ENCODE measurements at regions not wholly inside any gene's neighbourhood (a gene's known extent, or its start where the extent isn't known, plus 50 kb on each side); places are given as distances from the start of the nearest gene placed in this dataset.
"Not testable (repeated sequence)": the region's sequence is repeated elsewhere in the genome, so short reads cannot be mapped to it uniquely, and the experiment has no call there.

- H3K14ac ChIP-seq (ENCODE audit: low read length): no peak overlapping the region
- no peak overlapping the region for H3K23ac ChIP-seq (ENCODE audit: low read depth, low read length, poor library complexity)
- H2AK5ac ChIP-seq (ENCODE audit: low read depth, low read length): no peak overlapping the region
- H3K9me3 ChIP-seq (replicated peaks in 1 of 2; ENCODE audit: control insufficient read depth in 2 of 2, insufficient read depth in 1 of 2, low read depth in 1 of 2, low read length in 2 of 2): no peaks in the 10 kb centered on the region
- H4K8ac ChIP-seq (ENCODE audit: low read depth, low read length): no peak overlapping the region
- H3K4ac ChIP-seq (ENCODE audit: low read length): no peak overlapping the region
- no peak overlapping the region for H2AFZ ChIP-seq (ENCODE audit: low read length)
- H3K27me3 ChIP-seq (ENCODE audit: control insufficient read depth in 3 of 3, insufficient read depth in 3 of 3, low read depth in 1 of 3, low read length in 3 of 3): peaks cover 0 to 9% (median 0%) of the 10 kb centered on the region in 3 experiments
- no peak overlapping the region for H3K9ac ChIP-seq (ENCODE audit: low read depth, low read length, poor library complexity)
- H3K4me2 ChIP-seq (ENCODE audit: insufficient read depth, low read length, poor library complexity, severe bottlenecking): no peak overlapping the region
- H2BK15ac ChIP-seq (ENCODE audit: low read length): no peak overlapping the region
- no peak overlapping the region for H2BK5ac ChIP-seq (ENCODE audit: low read length)
- H3K27ac ChIP-seq (replicated peaks; ENCODE audit: low read length): no peak overlapping the region
- H2BK120ac ChIP-seq (ENCODE audit: low read depth, low read length): no peak overlapping the region
- no peak overlapping the region for H4K91ac ChIP-seq (ENCODE audit: low read depth, low read length, poor library complexity)
- no CpG with 5 or more reads among the region's 1 CpG for WGBS, 2 donors (ENCODE audit: extremely low coverage in 2 of 2, insufficient read length in 2 of 2, insufficient replicate concordance in 1 of 2)
- H3K36me3 ChIP-seq (replicated peaks in 1 of 2; ENCODE audit: control insufficient read depth in 2 of 2, insufficient read depth in 2 of 2, low read length in 2 of 2): no peaks in the 10 kb centered on the region
- no peak overlapping the region for H2BK12ac ChIP-seq (ENCODE audit: low read length)
- H3K4me1 ChIP-seq (ENCODE audit: control insufficient read depth in 2 of 2, insufficient read depth in 1 of 2, low read depth in 1 of 2, low read length in 2 of 2): peaks cover 0 to 5% of the 10 kb centered on the region in 2 donors
- no peak overlapping the region for H3K4me3 ChIP-seq (ENCODE audit: low read length in 2 of 2)
- no peak overlapping the region for H3K18ac ChIP-seq (ENCODE audit: low read length)
- H3K79me1 ChIP-seq (ENCODE audit: low read depth, low read length): no peaks in the 10 kb centered on the region
- no peak for DNase-seq (ENCODE audit: low spot score)
These were observed 504.9 kb upstream of the DPH6 start for GRCh38 chr15:36050899-36051298.

- H3K4me3 ChIP-seq (ENCODE audit: low read length in 2 of 2); H3K36me3 ChIP-seq (replicated peaks in 1 of 2; ENCODE audit: control insufficient read depth in 2 of 2, insufficient read depth in 2 of 2, low read length in 2 of 2); H2BK120ac ChIP-seq (ENCODE audit: low read depth, low read length); H3K18ac ChIP-seq (ENCODE audit: low read length); H2BK12ac ChIP-seq (ENCODE audit: low read length); H3K79me1 ChIP-seq (ENCODE audit: low read depth, low read length); H3K9ac ChIP-seq (ENCODE audit: low read depth, low read length, poor library complexity); H3K14ac ChIP-seq (ENCODE audit: low read length); H2AFZ ChIP-seq (ENCODE audit: low read length); H4K8ac ChIP-seq (ENCODE audit: low read depth, low read length); H2AK5ac ChIP-seq (ENCODE audit: low read depth, low read length); H3K9me3 ChIP-seq (replicated peaks in 1 of 2; ENCODE audit: control insufficient read depth in 2 of 2, insufficient read depth in 1 of 2, low read depth in 1 of 2, low read length in 2 of 2); H2BK5ac ChIP-seq (ENCODE audit: low read length); H3K4me1 ChIP-seq (ENCODE audit: control insufficient read depth in 2 of 2, insufficient read depth in 1 of 2, low read depth in 1 of 2, low read length in 2 of 2); H3K23ac ChIP-seq (ENCODE audit: low read depth, low read length, poor library complexity); H2BK15ac ChIP-seq (ENCODE audit: low read length); H3K4me2 ChIP-seq (ENCODE audit: insufficient read depth, low read length, poor library complexity, severe bottlenecking); DNase-seq (ENCODE audit: low spot score); H3K27ac ChIP-seq (replicated peaks; ENCODE audit: low read length); H4K91ac ChIP-seq (ENCODE audit: low read depth, low read length, poor library complexity); H3K27me3 ChIP-seq (ENCODE audit: control insufficient read depth in 3 of 3, insufficient read depth in 3 of 3, low read depth in 1 of 3, low read length in 3 of 3); H3K4ac ChIP-seq (ENCODE audit: low read length): not testable (repeated sequence)
- WGBS, 2 donors (ENCODE audit: extremely low coverage in 2 of 2, insufficient read length in 2 of 2, insufficient replicate concordance in 1 of 2): no CpG with 5 or more reads among the region's 1 CpG
These were observed 506.7 kb upstream of the DPH6 start for GRCh38 chr15:36052641-36053040.

GRCh38 chr15:36053746-36054145 is 507.8 kb upstream of the DPH6 start:
- H2BK12ac ChIP-seq (ENCODE audit: low read length): no peak overlapping the region
- no peak overlapping the region for H2BK120ac ChIP-seq (ENCODE audit: low read depth, low read length)
- no peak overlapping the region for H3K18ac ChIP-seq (ENCODE audit: low read length)
- H3K27me3 ChIP-seq (ENCODE audit: control insufficient read depth in 3 of 3, insufficient read depth in 3 of 3, low read depth in 1 of 3, low read length in 3 of 3): peaks cover 0 to 9% (median 0%) of the 10 kb centered on the region in 3 experiments
- no peak overlapping the region for H3K23ac ChIP-seq (ENCODE audit: low read depth, low read length, poor library complexity)
- no peak for DNase-seq (ENCODE audit: low spot score)
- H4K91ac ChIP-seq (ENCODE audit: low read depth, low read length, poor library complexity): no peak overlapping the region
- no peaks in the 10 kb centered on the region for H3K9me3 ChIP-seq (replicated peaks in 1 of 2; ENCODE audit: control insufficient read depth in 2 of 2, insufficient read depth in 1 of 2, low read depth in 1 of 2, low read length in 2 of 2)
- no peak overlapping the region for H2AK5ac ChIP-seq (ENCODE audit: low read depth, low read length)
- H3K79me1 ChIP-seq (ENCODE audit: low read depth, low read length): no peaks in the 10 kb centered on the region
- no peak overlapping the region for H2BK15ac ChIP-seq (ENCODE audit: low read length)
- no peak overlapping the region for H3K27ac ChIP-seq (replicated peaks; ENCODE audit: low read length)
- no peak overlapping the region for H2BK5ac ChIP-seq (ENCODE audit: low read length)
- H3K14ac ChIP-seq (ENCODE audit: low read length): no peak overlapping the region
- H3K4me1 ChIP-seq (ENCODE audit: control insufficient read depth in 2 of 2, insufficient read depth in 1 of 2, low read depth in 1 of 2, low read length in 2 of 2): peaks cover 0 to 5% of the 10 kb centered on the region in 2 donors
- no peak overlapping the region for H3K4ac ChIP-seq (ENCODE audit: low read length)
- no peak overlapping the region for H3K4me2 ChIP-seq (ENCODE audit: insufficient read depth, low read length, poor library complexity, severe bottlenecking)
- H3K4me3 ChIP-seq (ENCODE audit: low read length in 2 of 2): no peak overlapping the region
- no peak overlapping the region for H4K8ac ChIP-seq (ENCODE audit: low read depth, low read length)
- H3K9ac ChIP-seq (ENCODE audit: low read depth, low read length, poor library complexity): no peak overlapping the region
- no peaks in the 10 kb centered on the region for H3K36me3 ChIP-seq (replicated peaks in 1 of 2; ENCODE audit: control insufficient read depth in 2 of 2, insufficient read depth in 2 of 2, low read length in 2 of 2)
- no peak overlapping the region for H2AFZ ChIP-seq (ENCODE audit: low read length)
- no CpG with 5 or more reads among the region's 1 CpG for WGBS, 2 donors (ENCODE audit: extremely low coverage in 2 of 2, insufficient read length in 2 of 2, insufficient replicate concordance in 1 of 2)

- Histone ChIP-seq H2AFZ (ENCODE audit: low read length) (no peak overlapping the region), H3K4me1 (ENCODE audit: control insufficient read depth in 2 of 2, insufficient read depth in 1 of 2, low read depth in 1 of 2, low read length in 2 of 2) (peaks cover 0 to 3% of the 10 kb centered on the region in 2 donors), H4K91ac (ENCODE audit: low read depth, low read length, poor library complexity) (no peak overlapping the region), H3K14ac (ENCODE audit: low read length) (no peak overlapping the region), H2BK15ac (ENCODE audit: low read length) (no peak overlapping the region), H3K4me3 (ENCODE audit: low read length in 2 of 2) (no peak overlapping the region), H3K18ac (ENCODE audit: low read length) (no peak overlapping the region), H4K8ac (ENCODE audit: low read depth, low read length) (no peak overlapping the region), H2BK120ac (ENCODE audit: low read depth, low read length) (no peak overlapping the region), H2BK12ac (ENCODE audit: low read length) (no peak overlapping the region), H2BK5ac (ENCODE audit: low read length) (no peak overlapping the region), H3K9me3 (replicated peaks in 1 of 2; ENCODE audit: control insufficient read depth in 2 of 2, insufficient read depth in 1 of 2, low read depth in 1 of 2, low read length in 2 of 2) (no peaks in the 10 kb centered on the region), H3K79me1 (ENCODE audit: low read depth, low read length) (no peaks in the 10 kb centered on the region), H3K23ac (ENCODE audit: low read depth, low read length, poor library complexity) (no peak overlapping the region), H3K27me3 (ENCODE audit: control insufficient read depth in 3 of 3, insufficient read depth in 3 of 3, low read depth in 1 of 3, low read length in 3 of 3) (peaks cover 0 to 3% (median 0%) of the 10 kb centered on the region in 3 experiments), H3K36me3 (replicated peaks in 1 of 2; ENCODE audit: control insufficient read depth in 2 of 2, insufficient read depth in 2 of 2, low read length in 2 of 2) (no peaks in the 10 kb centered on the region), H3K4me2 (ENCODE audit: insufficient read depth, low read length, poor library complexity, severe bottlenecking) (no peak overlapping the region), H3K27ac (replicated peaks; ENCODE audit: low read length) (no peak overlapping the region), H3K4ac (ENCODE audit: low read length) (no peak overlapping the region), H2AK5ac (ENCODE audit: low read depth, low read length) (no peak overlapping the region), H3K9ac (ENCODE audit: low read depth, low read length, poor library complexity) (no peak overlapping the region)
- no CpG with 5 or more reads among the region's 3 CpGs for WGBS, 2 donors (ENCODE audit: extremely low coverage in 2 of 2, insufficient read length in 2 of 2, insufficient replicate concordance in 1 of 2)
- no peak for DNase-seq (ENCODE audit: low spot score)
These were observed 513.6 kb upstream of the DPH6 start for GRCh38 chr15:36059596-36059995.
